SJSA1 (cell line): ENCODE measurements at regions not wholly inside any gene's neighbourhood (a gene's known extent, or its start where the extent isn't known, plus 50 kb on each side); places are given as distances from the start of the nearest gene placed in this dataset.

Experiments used
- DNase-seq, 2 experiments: peaks; one replicate each; pipeline ENCODE4 v3.0.0-alpha.2; 2015 to 2020; ENCODE audit warnings: low spot score in 2 of 2, low read depth in 1 of 2
- H3K27ac ChIP-seq: fragments of 250-450 bp; sonication (Bioruptor Pico); 2 replicates; pipeline ENCODE4 v1.5.1; 2020; ENCODE audit warnings: mild to moderate bottlenecking, moderate library complexity
- H3K27me3 ChIP-seq: fragments of 250-450 bp; sonication (Bioruptor Pico); replicated peaks from 2 replicates; pipeline ENCODE4 v1.5.1; 2020; ENCODE audit warnings: mild to moderate bottlenecking, moderate library complexity
- H3K36me3 ChIP-seq: fragments of 250-450 bp; sonication (Bioruptor Pico); 2 replicates; pipeline ENCODE4 v1.5.1; 2020; ENCODE audit warnings: mild to moderate bottlenecking
- H3K4me1 ChIP-seq: fragments of 250-450 bp; sonication (Bioruptor Pico); replicated peaks from 2 replicates; pipeline ENCODE4 v1.6.1; 2021; ENCODE audit warnings: mild to moderate bottlenecking
- H3K4me3 ChIP-seq: fragments of 250-450 bp; sonication (Bioruptor Pico); 2 replicates; pipeline ENCODE4 v1.5.1; 2020; ENCODE audit warnings: mild to moderate bottlenecking
- H3K9me3 ChIP-seq: fragments of 250-450 bp; sonication (Bioruptor Pico); replicated peaks from 2 replicates; pipeline ENCODE4 v1.5.1; 2020; ENCODE audit warnings: mild to moderate bottlenecking

DNA sequence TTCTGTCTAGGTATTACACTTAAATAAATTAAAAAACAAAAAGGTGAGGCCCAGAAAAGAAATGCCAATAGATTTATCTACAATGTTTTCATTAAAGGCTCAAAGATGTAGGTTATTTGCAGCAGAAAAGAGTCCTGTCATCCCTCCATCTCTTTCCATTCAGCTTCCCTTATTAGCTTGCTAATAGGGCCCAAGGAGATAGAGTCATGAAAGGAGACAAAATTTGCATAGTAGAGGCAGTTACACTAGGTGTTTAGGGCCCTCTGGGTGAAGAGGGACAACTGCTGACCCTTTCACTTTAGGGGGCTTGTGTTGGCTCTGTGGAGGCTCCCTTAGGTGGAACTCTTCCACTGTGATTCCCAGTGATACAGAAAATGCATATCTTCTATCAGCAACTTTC is 58.4 kb upstream of the TACR3 start:
- H3K27me3 ChIP-seq, result no peaks in the 10 kb centered on the region
- no peak overlapping the region for H3K27ac ChIP-seq
- no peaks in the 10 kb centered on the region for H3K36me3 ChIP-seq
- no peaks in the 10 kb centered on the region for H3K9me3 ChIP-seq
- DNase-seq, result no peak
- H3K4me1 ChIP-seq, result no peaks in the 10 kb centered on the region
- no peak overlapping the region for H3K4me3 ChIP-seq

GRCh38 chr4:103774326-103774825 is 54.6 kb upstream of the TACR3 start:
- Histone ChIP-seq H3K9me3 (no peaks in the 10 kb centered on the region), H3K27ac (no peak overlapping the region), H3K4me3 (no peak overlapping the region), H3K36me3 (no peaks in the 10 kb centered on the region), H3K4me1 (no peaks in the 10 kb centered on the region), H3K27me3 (no peaks in the 10 kb centered on the region)
- DNase-seq, result no peak

- Histone ChIP-seq H3K27me3 (no peaks in the 10 kb centered on the region), H3K4me1 (no peaks in the 10 kb centered on the region), H3K27ac (no peak overlapping the region), H3K9me3 (no peaks in the 10 kb centered on the region), H3K4me3 (no peak overlapping the region), H3K36me3 (no peaks in the 10 kb centered on the region)
- DNase-seq, result no peak
Observed at GRCh38 chr4:103773691-103774231, 54.0 kb upstream of the TACR3 start.
